Stimulated activated CD8-positive, alpha-beta memory T cell treated with anti-CD3 and anti-CD28 coated beads, Interleukin-15, amount 100 ng/mL, for 48 hours (primary cell): ENCODE measurements at regions not wholly inside any gene's neighbourhood (a gene's known extent, or its start where the extent isn't known, plus 50 kb on each side); places are given as distances from the start of the nearest gene placed in this dataset.

Experiments
- DNase-seq, 2 donors: peaks; one replicate each; pipeline ENCODE4 v3.0.0-alpha.2; 2020; ENCODE audit warnings: low read depth in 2 of 2

- no peak for DNase-seq
These were observed 67.6 kb downstream of the COX18 start for GRCh38 chr4:73001885-73002284.

- DNase-seq: no peak
These were observed 72.1 kb downstream of the COX18 start for GRCh38 chr4:72997409-72997808.

GRCh38 chr4:72994670-72995069 lies 74.8 kb downstream of the COX18 start:
- no peak for DNase-seq

GRCh38 chr4:72993876-72994275 lies 75.6 kb downstream of the COX18 start:
- DNase-seq: no peak

- no peak for DNase-seq
These were observed 77.6 kb downstream of the COX18 start for GRCh38 chr4:72991873-72992272.

GRCh38 chr4:72987741-72988729 lies 81.5 kb downstream of the COX18 start:
- no peak for DNase-seq

- DNase-seq: no peak
These were observed 85.2 kb downstream of the COX18 start for GRCh38 chr4:72984351-72984750.

GRCh38 chr4:72983709-72984108 lies 85.8 kb downstream of the COX18 start:
- DNase-seq: no peak

- DNase-seq: no peak
These were observed 91.5 kb downstream of the COX18 start for GRCh38 chr4:72977936-72978485.

- DNase-seq: no peak
These were observed 94.1 kb downstream of the COX18 start for GRCh38 chr4:72975488-72975784.

- no peak for DNase-seq
These were observed 94.6 kb downstream of the COX18 start for GRCh38 chr4:72974694-72975487.

GRCh38 chr4:72971572-72971971 lies 97.9 kb downstream of the COX18 start:
- DNase-seq: no peak

GRCh38 chr4:72970756-72971155 lies 98.8 kb downstream of the COX18 start:
- no peak for DNase-seq

- DNase-seq: no peak
These were observed 99.5 kb downstream of the COX18 start for GRCh38 chr4:72969976-72970375.

GRCh38 chr4:72966652-72967051 lies 102.9 kb downstream of the COX18 start:
- no peak for DNase-seq

- no peak for DNase-seq
These were observed 110.1 kb downstream of the COX18 start for GRCh38 chr4:72959411-72959810.

- DNase-seq: no peak
These were observed 114.7 kb downstream of the COX18 start for GRCh38 chr4:72954811-72955210.

- DNase-seq: no peak
These were observed 115.9 kb downstream of the COX18 start for GRCh38 chr4:72953571-72953970.

GRCh38 chr4:72951628-72952027 lies 117.9 kb downstream of the COX18 start:
- no peak for DNase-seq

GRCh38 chr4:72951147-72951546 lies 118.4 kb downstream of the COX18 start:
- no peak for DNase-seq

- no peak for DNase-seq
These were observed 121.4 kb downstream of the COX18 start for GRCh38 chr4:72948080-72948479.

GRCh38 chr4:72945719-72946336 lies 123.7 kb downstream of the COX18 start:
- no peak for DNase-seq
